HG03342 (cell line): ENCODE measurements at regions not wholly inside any gene's neighbourhood (a gene's known extent, or its start where the extent isn't known, plus 50 kb on each side); places are given as distances from the start of the nearest gene placed in this dataset.

ENCODE experiments used
- ATAC-seq: cut with Tn5 transposase; IDR thresholded peaks from one replicate; pipeline ENCODE4 v1.9.1; 2021; ENCODE audit warnings: mild to moderate bottlenecking, moderate library complexity; ENCODE audit not compliant: unreplicated experiment

DNA sequence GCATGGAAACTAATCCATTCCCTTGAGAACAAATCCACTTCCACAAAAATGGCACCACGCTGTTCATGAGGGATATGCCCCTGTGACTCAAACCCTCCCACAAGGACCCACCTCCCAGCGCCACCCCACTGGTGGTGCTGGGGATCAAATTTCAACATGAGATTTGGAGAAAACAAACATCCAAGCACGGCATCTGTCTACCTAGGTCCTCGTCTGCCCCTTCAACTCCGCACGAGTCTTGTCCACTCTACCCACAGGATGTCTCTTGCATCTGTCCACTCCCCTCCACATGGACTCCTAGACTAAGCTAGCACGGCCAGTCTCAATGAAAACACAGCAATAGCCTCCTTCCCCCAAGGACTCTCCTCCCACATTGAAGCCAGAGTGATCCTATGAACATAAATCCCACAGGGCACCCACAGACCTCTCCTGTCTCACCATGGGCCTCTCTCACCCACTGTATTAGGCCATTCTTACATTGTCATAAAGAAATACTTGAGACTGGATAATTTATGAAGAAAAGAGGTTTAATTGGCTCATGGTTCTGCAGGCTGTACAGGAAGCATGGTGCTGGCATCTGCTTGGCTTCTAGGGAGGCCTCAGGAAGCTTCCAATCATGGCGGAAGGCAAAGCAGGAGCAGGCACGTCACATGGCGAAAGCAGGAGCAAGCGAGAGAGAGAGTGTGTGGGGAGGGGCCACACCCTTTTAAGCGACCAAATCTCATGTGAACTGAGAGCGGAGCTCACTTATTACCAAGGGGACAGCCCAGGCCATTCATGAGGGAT lies 101.4 kb downstream of the TOMM20 start:
- ATAC-seq, result no peak

GRCh38 chr1:235025422-235025984 lies 103.1 kb downstream of the TOMM20 start:
- ATAC-seq, result no peak

DNA sequence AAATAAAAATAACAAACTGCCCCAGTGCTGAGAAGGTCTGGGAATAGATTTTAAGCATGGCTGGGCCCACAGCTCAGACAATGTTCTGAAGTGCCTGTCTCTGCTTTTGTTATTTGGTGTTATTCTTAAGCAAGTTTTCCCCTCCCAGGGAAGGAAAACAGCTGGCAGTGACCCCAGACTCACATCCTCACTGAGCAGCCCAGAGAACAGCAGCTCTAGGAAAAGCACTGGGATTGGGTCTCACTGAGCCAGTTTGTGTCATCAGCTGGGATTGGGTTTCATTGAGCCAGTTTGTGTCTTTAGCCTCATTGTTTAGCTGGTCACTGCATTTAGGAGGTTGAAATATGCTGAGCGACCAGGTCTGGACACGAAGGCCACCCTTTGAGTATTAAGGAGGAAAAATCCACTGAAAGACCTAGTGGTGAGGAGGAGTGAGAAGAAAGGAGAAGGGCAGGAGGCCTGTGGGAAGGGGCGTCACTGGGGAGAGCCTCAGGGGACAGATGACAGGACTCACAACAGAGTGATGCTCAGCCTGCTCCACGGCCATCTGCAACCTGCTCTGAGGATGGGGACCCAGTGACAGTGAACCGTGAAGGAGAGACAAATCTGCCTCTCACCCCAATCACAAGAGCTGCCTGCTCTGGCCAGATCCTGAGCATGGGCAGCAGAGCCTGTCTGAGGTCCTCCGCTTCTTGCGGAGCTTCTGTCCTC lies 103.8 kb downstream of the TOMM20 start:
- ATAC-seq, result no peak

DNA sequence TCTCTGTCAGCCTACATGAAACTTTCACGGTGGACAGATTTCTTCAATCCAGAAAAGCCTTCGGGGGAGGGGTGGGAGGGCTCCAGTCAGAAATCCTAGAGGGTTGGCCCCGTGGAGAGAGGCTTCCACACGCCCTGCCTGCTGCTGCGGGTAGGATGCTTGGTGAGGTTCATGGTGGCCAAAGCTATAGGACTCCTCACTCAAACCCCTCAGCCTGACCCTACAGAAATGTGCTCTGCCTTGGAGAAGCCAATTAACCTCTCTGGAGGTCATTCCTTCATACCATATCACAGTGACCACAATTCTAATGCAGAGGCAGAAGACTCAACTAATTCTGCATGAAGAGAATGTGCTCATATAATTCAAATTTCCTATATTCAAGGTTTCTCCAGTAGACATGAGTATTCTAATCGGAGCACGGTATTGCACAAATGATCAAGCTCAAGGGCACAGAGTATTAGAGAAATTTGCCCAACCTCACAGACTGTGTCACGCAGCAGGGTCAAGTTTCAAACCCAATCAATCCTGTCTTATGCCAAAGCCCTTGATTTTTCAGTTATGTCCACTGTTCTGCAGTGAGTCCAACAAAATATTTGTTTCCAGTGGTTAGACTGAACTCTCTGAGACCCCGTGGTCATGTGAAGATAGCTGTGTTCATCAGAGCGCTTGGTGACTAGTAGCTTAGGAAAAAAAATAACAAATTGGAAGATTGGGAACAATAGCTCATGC lies 104.8 kb downstream of the TOMM20 start:
- ATAC-seq, result no peak

DNA sequence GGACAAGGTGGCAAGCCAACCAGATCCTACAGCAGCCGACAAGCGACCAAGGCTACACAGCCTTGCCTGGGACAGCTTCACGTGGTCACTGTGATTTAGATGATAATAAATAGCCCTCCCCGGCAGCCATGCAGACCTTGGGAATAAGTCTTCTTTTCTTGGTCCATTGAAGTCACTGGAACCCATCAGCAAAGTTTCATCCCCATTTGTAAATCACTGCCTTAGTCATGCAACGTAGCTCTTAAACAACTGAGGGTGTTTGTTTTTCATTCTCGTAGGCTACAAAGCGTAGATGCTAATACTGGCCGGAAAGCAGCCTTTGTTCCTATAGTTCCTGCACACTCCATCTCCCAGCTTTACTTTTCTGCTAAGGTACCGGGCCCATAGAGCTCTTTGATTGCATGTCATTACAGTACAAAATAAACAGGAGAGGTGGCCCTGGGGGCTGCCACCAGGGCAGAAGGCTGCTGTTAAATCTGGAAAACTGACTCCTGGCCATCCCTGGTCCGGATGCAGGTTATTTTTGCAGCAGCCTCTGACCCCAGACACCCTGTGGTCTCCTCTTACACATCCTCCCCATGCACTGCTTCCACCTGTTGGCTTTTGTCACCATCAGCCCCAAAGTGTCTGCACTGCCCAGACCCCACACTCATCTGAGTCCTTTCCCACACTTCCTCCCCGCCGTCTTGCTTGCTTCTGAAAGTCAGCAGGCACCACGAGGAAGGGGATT lies 105.5 kb downstream of the TOMM20 start:
- ATAC-seq, result peak; percentile 48

DNA sequence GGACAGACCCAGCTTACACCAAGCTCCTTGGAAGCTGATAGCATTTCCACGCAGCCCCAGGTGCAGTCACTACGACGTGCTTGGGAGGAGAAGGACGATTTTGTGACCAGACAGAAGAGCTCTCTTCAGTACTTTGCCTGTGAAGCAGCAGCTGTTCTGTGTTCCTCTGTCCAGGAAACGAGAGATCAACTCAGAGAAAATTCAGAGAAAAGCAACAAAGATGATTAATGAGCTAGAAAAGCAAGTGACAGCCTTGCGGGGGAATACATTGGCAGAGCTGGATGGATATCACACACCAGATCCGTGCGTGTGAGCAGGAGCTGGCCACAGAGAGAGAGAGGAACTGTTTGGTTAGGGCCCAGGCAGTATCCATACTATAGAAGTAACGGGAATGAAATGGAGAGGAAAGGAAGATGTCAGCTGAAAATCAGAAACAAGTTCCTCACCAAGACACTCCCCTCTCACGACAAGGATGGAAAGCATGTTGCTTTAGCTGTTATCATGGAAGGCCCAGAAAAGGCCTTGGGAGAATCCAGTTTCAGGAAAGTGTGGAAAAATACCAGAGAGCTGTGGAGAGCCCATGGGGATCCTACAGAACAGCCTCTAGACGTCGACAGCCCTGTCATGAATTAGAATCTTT lies 106.2 kb downstream of the TOMM20 start:
- no peak for ATAC-seq

DNA sequence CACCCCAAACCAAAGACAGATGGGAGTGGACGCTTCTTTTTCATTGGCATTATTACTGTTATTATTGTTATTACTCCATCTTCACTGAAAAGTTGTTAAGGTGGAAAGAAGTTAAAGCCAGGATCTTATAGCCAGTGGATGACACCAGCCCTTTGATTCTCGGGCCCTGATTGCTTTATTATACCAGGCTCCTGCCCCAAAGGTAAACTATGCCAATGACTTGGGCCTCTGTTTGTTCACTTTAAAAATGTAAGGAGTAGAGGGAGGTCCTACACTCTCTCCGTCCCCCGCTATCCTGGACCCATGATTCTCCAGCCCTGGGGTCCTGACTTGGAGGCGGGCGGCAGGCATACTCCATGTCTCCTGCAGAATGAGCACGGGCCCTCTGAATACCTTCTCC lies 106.8 kb downstream of the TOMM20 start:
- ATAC-seq, result no peak

DNA sequence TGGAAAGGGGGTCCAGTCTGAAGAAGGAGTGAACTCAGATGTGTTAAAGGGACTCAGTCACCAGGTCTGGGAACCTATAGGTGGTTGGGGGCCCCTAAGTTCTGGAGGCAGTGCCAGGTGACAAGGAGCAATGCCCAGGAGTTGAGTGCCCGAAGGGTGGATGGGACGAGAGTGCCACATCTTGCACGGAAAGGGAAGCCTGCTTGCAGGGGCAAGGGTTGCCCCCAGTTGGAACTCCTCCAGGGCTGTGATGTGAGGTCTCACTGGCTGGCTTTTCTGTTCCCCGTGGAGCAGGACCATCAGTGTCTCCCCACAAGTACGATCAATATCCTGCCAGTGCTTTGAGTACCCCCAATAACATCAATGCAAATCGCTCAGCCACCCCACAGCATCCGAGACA lies 107.3 kb downstream of the TOMM20 start:
- no peak for ATAC-seq

DNA sequence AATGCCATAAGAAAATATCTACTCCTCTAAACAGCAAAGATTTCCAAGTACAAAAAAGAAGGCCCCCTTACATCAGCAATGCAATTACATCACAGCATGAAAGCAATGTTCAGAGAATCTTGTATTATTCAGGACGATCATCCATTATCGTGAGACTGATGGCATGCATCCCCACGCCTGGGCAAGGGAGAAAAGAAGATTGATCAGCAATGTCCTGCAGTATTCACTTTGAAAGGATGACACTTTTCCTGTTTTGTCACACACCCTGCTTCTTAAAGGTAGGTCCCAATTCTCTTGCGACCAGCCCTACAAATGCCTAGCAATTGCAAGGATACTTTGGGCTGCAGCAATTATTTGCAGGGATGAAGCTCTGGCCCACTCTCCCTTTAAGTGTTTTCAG lies 108.7 kb downstream of the TOMM20 start:
- ATAC-seq, result no peak

DNA sequence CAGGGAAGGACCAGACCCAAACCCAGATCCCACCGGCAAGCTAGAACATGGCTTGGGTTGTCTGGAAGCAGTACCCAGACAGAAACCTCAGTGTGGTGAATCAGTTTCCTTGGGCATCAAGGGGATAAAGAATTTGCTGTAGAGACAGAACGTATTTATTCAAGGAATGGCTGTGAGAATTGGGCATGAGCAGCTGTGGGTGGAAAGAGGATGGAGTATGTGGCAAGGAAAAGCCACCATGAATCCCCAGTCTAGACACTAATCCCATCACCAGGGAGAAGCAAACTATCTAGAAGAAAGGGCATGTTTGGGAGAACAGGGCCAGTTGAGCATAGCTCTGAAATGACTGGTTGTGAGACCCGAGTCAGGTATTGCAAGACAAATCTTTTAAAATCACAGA lies 109.2 kb downstream of the TOMM20 start:
- ATAC-seq, result no peak

GRCh38 chr1:235018720-235019444 lies 109.8 kb downstream of the TOMM20 start:
- no peak for ATAC-seq

GRCh38 chr1:235018161-235018560 lies 110.5 kb downstream of the TOMM20 start:
- ATAC-seq, result no peak

- no peak for ATAC-seq
These were observed 110.9 kb downstream of the TOMM20 start for GRCh38 chr1:235017719-235018118.

DNA sequence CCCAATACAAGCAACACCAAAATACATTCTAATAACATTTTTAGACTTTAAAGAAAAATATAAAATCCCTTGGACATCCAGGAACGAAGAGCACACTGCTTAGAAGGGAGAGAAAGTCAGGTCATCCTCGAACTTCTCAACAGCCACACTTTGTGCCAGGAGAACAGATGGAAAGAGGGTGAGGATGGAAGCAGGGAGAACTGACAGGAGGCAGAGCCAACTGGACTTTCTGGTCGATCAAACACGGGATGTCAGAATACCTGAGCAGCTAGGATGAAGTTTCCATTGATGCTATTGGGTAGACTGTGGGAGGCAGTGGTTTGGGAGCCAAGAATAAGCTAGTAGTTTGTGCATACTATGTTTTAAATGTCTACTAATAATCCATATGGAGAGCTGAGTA lies 111.4 kb downstream of the TOMM20 start:
- no peak for ATAC-seq

GRCh38 chr1:235015291-235015985 lies 113.2 kb downstream of the TOMM20 start:
- ATAC-seq, result peak; percentile 39

GRCh38 chr1:235014756-235015155 lies 113.9 kb downstream of the TOMM20 start:
- ATAC-seq, result no peak

GRCh38 chr1:235013512-235013911 lies 115.1 kb downstream of the TOMM20 start:
- ATAC-seq, result no peak

- ATAC-seq, result no peak
These were observed 116.0 kb downstream of the TOMM20 start for GRCh38 chr1:235012436-235013210.
